ENCODE measurements at regions not wholly inside any gene's neighbourhood (a gene's known extent, or its start where the extent isn't known, plus 50 kb on each side); places are given as distances from the start of the nearest gene placed in this dataset.

- no peak for DNase-seq (ENCODE audit: extremely low read depth, low read depth)
- no peak for TF ChIP-seq CTCF (IDR thresholded peaks at IDR 0.05; ENCODE audit: low read depth, low read length)
These were observed 90.9 kb upstream of the PTHLH start for GRCh38 chr12:28063355-28063880.

- DNase-seq (ENCODE audit: extremely low read depth, low read depth) = no peak
- TF ChIP-seq CTCF (IDR thresholded peaks at IDR 0.05; ENCODE audit: low read depth, low read length) = no peak
These were observed 92.8 kb upstream of the PTHLH start for GRCh38 chr12:28065374-28065773.

- no peak for TF ChIP-seq CTCF (IDR thresholded peaks at IDR 0.05; ENCODE audit: low read depth, low read length)
- no peak for DNase-seq (ENCODE audit: extremely low read depth, low read depth)
These were observed 93.5 kb upstream of the PTHLH start for GRCh38 chr12:28065889-28066630.

- DNase-seq (ENCODE audit: extremely low read depth, low read depth) = no peak
- TF ChIP-seq CTCF (IDR thresholded peaks at IDR 0.05; ENCODE audit: low read depth, low read length) = no peak
These were observed 94.3 kb upstream of the PTHLH start for GRCh38 chr12:28066879-28067278.

- TF ChIP-seq CTCF (IDR thresholded peaks at IDR 0.05; ENCODE audit: low read depth, low read length) = no peak
- DNase-seq (ENCODE audit: extremely low read depth, low read depth) = no peak
These were observed 95.9 kb upstream of the PTHLH start for GRCh38 chr12:28068467-28068866.

GRCh38 chr12:28079539-28079938, 107.0 kb upstream of the PTHLH start:
- no peak for TF ChIP-seq CTCF (IDR thresholded peaks at IDR 0.05; ENCODE audit: low read depth, low read length)
- DNase-seq (ENCODE audit: extremely low read depth, low read depth) = no peak

- no peak for DNase-seq (ENCODE audit: extremely low read depth, low read depth)
- TF ChIP-seq CTCF (IDR thresholded peaks at IDR 0.05; ENCODE audit: low read depth, low read length) = no peak
These were observed 108.2 kb upstream of the CCDC91 start for GRCh38 chr12:28082096-28082495.

Data from AG09319 (cell line).